A673 (cell line): ENCODE measurements at regions not wholly inside any gene's neighbourhood (a gene's known extent, or its start where the extent isn't known, plus 50 kb on each side); places are given as distances from the start of the nearest gene placed in this dataset.

Source experiments
- BruUV-seq: library from RNA; stranded (reverse); fragments of 400-500 nt; replicated peaks from 2 replicates; lab custom pipeline; 2021; lab: Mats Ljungman, UMichigan
- CTCF ChIA-PET: fragments of 300-600 bp; sonication (Branson Sonifier 250); formaldehyde crosslinking; loops from one replicate; lab custom pipeline; 2022; ENCODE audit warnings: antibody characterized with exemption; lab: Charles Lee
- POLR2A ChIA-PET: fragments of 300-600 bp; sonication (Branson Sonifier 250); formaldehyde crosslinking; loops from one replicate; lab custom pipeline; 2022; ENCODE audit warnings: antibody characterized with exemption; ENCODE audit not compliant: low non-redundant PET; lab: Charles Lee
- DNase-seq: peaks from one replicate; pipeline ENCODE4 v3.0.0-alpha.2; 2015; ENCODE audit warnings: low spot score
- H3K27ac ChIP-seq: fragments of 200-600 bp; sonication (generic); 2 replicates; pipeline ENCODE4 v1.5.1; 2016; ENCODE audit warnings: mixed run types, low read depth, mild to moderate bottlenecking, mixed read lengths, antibody characterized with exemption, low read length; ENCODE audit not compliant: poor library complexity, severe bottlenecking
- H3K27me3 ChIP-seq: fragments of 200-600 bp; sonication (generic); replicated peaks from 2 replicates; pipeline ENCODE4 v1.6.1; 2017; ENCODE audit warnings: mixed run types, low read depth, mild to moderate bottlenecking, mixed read lengths, antibody characterized with exemption, low read length; ENCODE audit not compliant: insufficient read depth, poor library complexity
- H3K36me3 ChIP-seq: fragments of 200-600 bp; sonication (generic); 2 replicates; pipeline ENCODE4 v1.6.1; 2016; ENCODE audit warnings: mixed run types, mild to moderate bottlenecking, mixed read lengths, antibody characterized with exemption, low read length; ENCODE audit not compliant: insufficient read depth, poor library complexity, severe bottlenecking
- H3K4me1 ChIP-seq: fragments of 200-600 bp; sonication (generic); 2 replicates; pipeline ENCODE4 v1.6.1; 2017; ENCODE audit warnings: mixed run types, mild to moderate bottlenecking, mixed read lengths, antibody characterized with exemption, low read length; ENCODE audit not compliant: insufficient read depth, poor library complexity, severe bottlenecking
- H3K4me3 ChIP-seq: fragments of 200-600 bp; sonication (generic); 2 replicates; pipeline ENCODE4 v1.5.1; 2016; ENCODE audit warnings: low read depth, mixed run types, mild to moderate bottlenecking, mixed read lengths, low read length; ENCODE audit not compliant: poor library complexity, severe bottlenecking
- H3K9me3 ChIP-seq: fragments of 200-600 bp; sonication (generic); 2 replicates; pipeline ENCODE4 v1.6.1; 2016; ENCODE audit warnings: mixed run types, low read depth, mild to moderate bottlenecking, mixed read lengths, antibody characterized with exemption, low read length; ENCODE audit not compliant: poor library complexity, severe bottlenecking
- CTCF ChIP-seq: fragments of 300-800, 200-600 bp; sonication (generic); conservative IDR thresholded peaks from 2 replicates; pipeline ENCODE4 v1.5.1; 2017; ENCODE audit warnings: low read depth, mild to moderate bottlenecking, antibody characterized with exemption, low read length, moderate library complexity, mixed read lengths
- EZH2 ChIP-seq: fragments of 200-600 bp; sonication (generic); IDR thresholded peaks from 2 replicates; pipeline ENCODE4 v1.6.1; 2017; ENCODE audit warnings: borderline replicate concordance, low read depth, mild to moderate bottlenecking, mixed read lengths, antibody characterized with exemption, low read length; ENCODE audit not compliant: poor library complexity, severe bottlenecking
- intact Hi-C: fragments of 100-400 bp; cut with micrococcal nuclease; formaldehyde crosslinking; loops from one replicate; pipeline ENCODE4 v1.10.0; 2022; ENCODE audit not compliant: unreplicated experiment

- no peak overlapping the region for H3K4me3 ChIP-seq
- no peaks in the 10 kb centered on the region for H3K36me3 ChIP-seq
- intact Hi-C loops: no loop called here
- H3K9me3 ChIP-seq: no peaks in the 10 kb centered on the region
- BruUV-seq: no TSS peak
- no peak overlapping the region for H3K27ac ChIP-seq
- no peaks in the 10 kb centered on the region for H3K27me3 ChIP-seq
- POLR2A ChIA-PET: no interaction called here
- DNase-seq: no peak
- TF ChIP-seq CTCF (no peak), EZH2 (no peak)
- CTCF ChIA-PET: no interaction called here
- H3K4me1 ChIP-seq: peaks cover 7% of the 10 kb centered on the region
Observed at GRCh38 chr10:4088354-4089066, 303.5 kb upstream of the KLF6 start.

GRCh38 chr10:4086131-4086898, 301.3 kb upstream of the KLF6 start:
- Histone ChIP-seq H3K4me1 (peaks cover 26% of the 10 kb centered on the region), H3K36me3 (no peaks in the 10 kb centered on the region), H3K9me3 (no peaks in the 10 kb centered on the region), H3K27me3 (no peaks in the 10 kb centered on the region), H3K27ac (no peak overlapping the region), H3K4me3 (no peak overlapping the region)
- no peak for DNase-seq
- TF ChIP-seq EZH2: no peak
- no peak for TF ChIP-seq CTCF
- no TSS peak for BruUV-seq
- POLR2A ChIA-PET: no interaction called here
- intact Hi-C loops: no loop called here
- CTCF ChIA-PET: no interaction called here

DNA sequence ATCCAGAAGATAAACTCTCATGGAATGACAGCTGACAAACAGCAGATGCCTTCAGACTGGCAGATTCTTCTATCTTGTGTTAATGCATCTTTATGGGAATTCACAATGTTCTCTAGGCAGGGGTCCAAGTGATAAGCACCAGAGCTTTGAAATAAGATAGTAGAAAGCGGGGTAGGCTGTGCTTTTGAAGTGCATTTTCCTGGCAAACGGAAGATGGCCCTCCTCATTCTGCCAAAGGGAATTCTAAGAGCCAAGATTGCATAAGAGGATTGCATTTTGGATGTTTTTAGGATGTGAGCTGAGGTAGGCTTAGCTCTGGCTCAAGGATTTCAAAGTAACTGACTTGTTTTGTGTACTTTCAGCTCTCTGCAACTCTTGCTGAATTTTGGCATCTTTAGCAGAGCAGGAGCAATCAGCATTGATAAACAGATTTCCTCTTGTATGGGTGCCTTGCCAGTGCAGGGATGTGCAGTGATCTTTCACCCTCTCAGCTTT, 298.5 kb upstream of the KLF6 start:
- BruUV-seq: no TSS peak
- no peak overlapping the region for H3K4me3 ChIP-seq
- no peak for TF ChIP-seq CTCF
- no peak for TF ChIP-seq EZH2
- ChIA-PET CTCF (interaction anchor here (1.3 kb wide), 1 partner anchor 890 kb away, joined by 3 read pairs; no protein-coding TSS in a partner anchor), POLR2A (interaction anchor here (0.6 kb wide), 1 partner anchor 15 kb away, joined by 3 read pairs; no protein-coding TSS in a partner anchor)
- H3K27me3 ChIP-seq: no peaks in the 10 kb centered on the region
- H3K4me1 ChIP-seq: peaks cover 34% of the 10 kb centered on the region
- H3K27ac ChIP-seq: no peak overlapping the region
- no peaks in the 10 kb centered on the region for H3K36me3 ChIP-seq
- intact Hi-C loops: no loop called here
- DNase-seq: peak; percentile 73
- H3K9me3 ChIP-seq: no peaks in the 10 kb centered on the region
